ENCODE measurements at regions not wholly inside any gene's neighbourhood (a gene's known extent, or its start where the extent isn't known, plus 50 kb on each side); places are given as distances from the start of the nearest gene placed in this dataset.

GRCh38 chrX:81378560-81378959 lies 176.7 kb downstream of the SH3BGRL start (continued):
- TF ChIP-seq CUX1 (IDR thresholded peaks at IDR 0.05; ENCODE audit: insufficient replicate concordance, low read depth, low read length) (no peak), BMI1 (IDR thresholded peaks at IDR 0.05; ENCODE audit: borderline replicate concordance) (no peak), BRCA1 (IDR thresholded peaks at IDR 0.05; ENCODE audit: low read depth, low read length) (no peak)

GRCh38 chrX:81390237-81390636 lies 188.3 kb downstream of the SH3BGRL start:
- no peak overlapping the region for H3K9ac ChIP-seq (ENCODE audit: control insufficient read depth, insufficient read depth, low read length)
- no peaks in the 10 kb centered on the region for H3K36me3 ChIP-seq (ENCODE audit: control insufficient read depth in 2 of 2, insufficient read depth in 2 of 2, low read length in 1 of 2)
- no peaks in the 10 kb centered on the region for H3K27me3 ChIP-seq (replicated peaks in 1 of 2; ENCODE audit: control insufficient read depth in 2 of 2, insufficient read depth in 2 of 2, low read length in 1 of 2)
- H3K4me1 ChIP-seq (ENCODE audit: control insufficient read depth, insufficient read depth, low read length) = no peaks in the 10 kb centered on the region
- ChIA-PET SMC1A (ENCODE audit: uncharacterized antibody, unreplicated experiment) (interaction anchor here (0.6 kb wide), 1 partner anchor 32 kb away, joined by 3 read pairs; no protein-coding TSS in a partner anchor), CTCF (no interaction called here), RAD21 (ENCODE audit: unreplicated experiment) (no interaction called here), POLR2A (no interaction called here)
- intact Hi-C loops (cut with micrococcal nuclease; ENCODE audit: unreplicated experiment) = no loop called here
- no peaks in the 10 kb centered on the region for H4K20me1 ChIP-seq (ENCODE audit: control insufficient read depth, insufficient read depth)
- no peaks in the 10 kb centered on the region for H3K9me3 ChIP-seq (replicated peaks; ENCODE audit: control insufficient read depth, insufficient read depth, low read length)
- no peak overlapping the region for H3K27ac ChIP-seq (ENCODE audit: control insufficient read depth, insufficient read depth)
- FAIRE-seq (no peak), DNase-seq (ENCODE audit: low read depth, low spot score) (peak; percentile 1), ATAC-seq (peak; percentile 46; the same call in 2 of the 3 replicates)
- H3K4me3 ChIP-seq = no peak overlapping the region
- TF ChIP-seq HCFC1 (IDR thresholded peaks at IDR 0.05; ENCODE audit: low read length) (no peak), ZNF207 (IDR thresholded peaks at IDR 0.05; ENCODE audit: borderline replicate concordance) (no peak), SREBF2 (IDR thresholded peaks at IDR 0.05; ENCODE audit: low read length) (no peak), SREBF1 (IDR thresholded peaks at IDR 0.05; ENCODE audit: low read length) (no peak), ZNF592 (IDR thresholded peaks at IDR 0.05) (no peak), E2F4 (IDR thresholded peaks at IDR 0.05; ENCODE audit: low read depth, low read length) (no peak), MAX (IDR thresholded peaks at IDR 0.05; ENCODE audit: low read depth, low read length) (no peak), ZBED1 (IDR thresholded peaks at IDR 0.05; ENCODE audit: borderline replicate concordance) (no peak)
- no peaks in the 10 kb centered on the region for H3K79me2 ChIP-seq (ENCODE audit: control insufficient read depth, insufficient read depth, low read length)
- H2AFZ ChIP-seq (ENCODE audit: control insufficient read depth, low read depth, low read length) = no peak overlapping the region
- H3K4me2 ChIP-seq (ENCODE audit: control insufficient read depth, insufficient read depth) = no peak overlapping the region
- no TSS peak for BruUV-seq (replicated peaks)
- in situ Hi-C loops (cut with MboI) = no loop called here
